Stomach (tissue), 8 donors: ENCODE measurements at regions not wholly inside any gene's neighbourhood (a gene's known extent, or its start where the extent isn't known, plus 50 kb on each side); places are given as distances from the start of the nearest gene placed in this dataset.

Experiments used
- DNase-seq, 2 donors: peaks; one replicate each; pipeline versions ENCODE4 v3.0.0 to v3.0.0-alpha.2; 2013 to 2019
- H3K27ac ChIP-seq, 5 donors: fragments of 200-600 bp in 4 of 5; sonication (generic) in 4 of 5; one replicate each; pipeline ENCODE4 v1.5.1; 2013 to 2019; ENCODE audit warnings: mild to moderate bottlenecking in 1 of 5, moderate library complexity in 1 of 5
- H3K27me3 ChIP-seq, 3 donors: fragments of 200-600 bp; sonication (generic); one replicate each; pipeline ENCODE4 v1.5.1; 2017 to 2019; ENCODE audit warnings: mixed run types in 1 of 3
- H3K36me3 ChIP-seq, 4 donors: fragments of 200-600 bp; sonication (generic); 1 replicate in 3 of 4; 2 replicates in 1 of 4; pipeline ENCODE4 v1.5.1; 2016 to 2019
- H3K4me1 ChIP-seq, 4 donors: fragments of 200-600 bp; sonication (generic); one replicate each; pipeline ENCODE4 v1.5.1; 2016 to 2019
- H3K4me3 ChIP-seq, 4 donors: fragments of 200-600 bp; sonication (generic) in 3 of 4; one replicate each; pipeline ENCODE4 v1.5.1; 2016 to 2019; ENCODE audit warnings: mild to moderate bottlenecking in 1 of 4
- H3K9me3 ChIP-seq, 4 donors: fragments of 200-600 bp; sonication (generic); one replicate each; pipeline ENCODE4 v1.5.1; 2016 to 2019
- CTCF ChIP-seq, 7 experiments: fragments of 450-650 bp in 4 of 7; fragments of 200-600 bp in 3 of 7; sonication (generic) in 3 of 7; IDR thresholded peaks; one replicate each; pipeline ENCODE4 v1.5.1; 2016 to 2019; ENCODE audit warnings: antibody characterized with exemption in 7 of 7, control low read depth in 2 of 7, mild to moderate bottlenecking in 1 of 7
- EP300 ChIP-seq: sonication (generic); formaldehyde crosslinking; IDR thresholded peaks from one replicate; pipeline ENCODE4 v1.6.1; 2017; ENCODE audit warnings: antibody characterized with exemption
- POLR2A ChIP-seq, 4 donors: fragments of 450-650 bp; IDR thresholded peaks; one replicate each; pipeline ENCODE4 v1.6.1; 2016; ENCODE audit warnings: antibody characterized with exemption in 4 of 4, control low read depth in 2 of 4, mild to moderate bottlenecking in 1 of 4, moderate library complexity in 1 of 4
- POLR2AphosphoS5 ChIP-seq, 3 donors: sonication (generic); formaldehyde crosslinking; IDR thresholded peaks; one replicate each; pipeline ENCODE4 v1.6.1; 2016; ENCODE audit warnings: antibody characterized with exemption in 3 of 3
- WGBS, 5 donors: extraction: QIAGEN DNeasy Blood & Tissue Kit in 3 of 5; methylation state at CpG; one replicate each; pipeline versions ENCODE4 v1.1.5 to v1.1.7; 2013 to 2018; 5-methylcytosine and 5-hydroxymethylcytosine counted together
- intact Hi-C: fragments of 100-400 bp; cut with DNase I; formaldehyde crosslinking; loops from one replicate; pipeline ENCODE4 v1.15.1; 2023; ENCODE audit warnings: low total_unique reads
- donor health status: healthy with polysubstance abuse.
- donor health status: Bipolar disorder and iron deficiency.
- donor health status: healthy.

- Histone ChIP-seq H3K9me3 (no peaks in the 10 kb centered on the region), H3K36me3 (no peaks in the 10 kb centered on the region), H3K4me3 (no peak overlapping the region), H3K4me1 (peaks cover 0 to 19% (median 11%) of the 10 kb centered on the region in 4 donors), H3K27me3 (no peaks in the 10 kb centered on the region), H3K27ac (no peak overlapping the region)
- intact Hi-C loops, result no loop called here
- no peak for TF ChIP-seq CTCF (IDR thresholded peaks at IDR 0.05)
- no peak for TF ChIP-seq POLR2A (IDR thresholded peaks at IDR 0.05)
- no peak for TF ChIP-seq EP300
- no peak for TF ChIP-seq POLR2AphosphoS5 (IDR thresholded peaks at IDR 0.05)
- DNase-seq, result no peak
- 81 to 91% (median 88%) methylated on average over 4 of the region's 4 CpGs for WGBS, 5 donors
Observed at GRCh38 chr2:144936442-144936841, 416.5 kb upstream of the ZEB2 start.

GRCh38 chr2:144935736-144936135, 415.8 kb upstream of the ZEB2 start:
- no peaks in the 10 kb centered on the region for H3K27me3 ChIP-seq
- H3K4me3 ChIP-seq, result no peak overlapping the region
- H3K27ac ChIP-seq, result no peak overlapping the region
- intact Hi-C loops, result no loop called here
- TF ChIP-seq POLR2AphosphoS5 (IDR thresholded peaks at IDR 0.05) (no peak), CTCF (IDR thresholded peaks at IDR 0.05) (no peak), EP300 (no peak), POLR2A (IDR thresholded peaks at IDR 0.05) (no peak)
- H3K4me1 ChIP-seq, result peaks cover 0 to 19% (median 11%) of the 10 kb centered on the region in 4 donors
- H3K9me3 ChIP-seq, result no peaks in the 10 kb centered on the region
- H3K36me3 ChIP-seq, result no peaks in the 10 kb centered on the region
- 54 to 83% (median 80%) methylated on average over 2 of the region's 2 CpGs for WGBS, 5 donors
- no peak for DNase-seq

- Histone ChIP-seq H3K4me1 (peaks cover 0 to 19% (median 11%) of the 10 kb centered on the region in 4 donors), H3K4me3 (no peak overlapping the region), H3K36me3 (no peaks in the 10 kb centered on the region), H3K27ac (no peak overlapping the region), H3K27me3 (no peaks in the 10 kb centered on the region), H3K9me3 (no peaks in the 10 kb centered on the region)
- intact Hi-C loops, result no loop called here
- no peak for TF ChIP-seq CTCF (IDR thresholded peaks at IDR 0.05)
- no peak for TF ChIP-seq POLR2AphosphoS5 (IDR thresholded peaks at IDR 0.05)
- no peak for TF ChIP-seq POLR2A (IDR thresholded peaks at IDR 0.05)
- TF ChIP-seq EP300, result no peak
- 82 to 89% (median 88%) methylated on average over 5 of the region's 5 CpGs for whole genome bisulfite sequencing, 5 donors
- no peak for DNase-seq
Observed at GRCh38 chr2:144935191-144935590, 415.3 kb upstream of the ZEB2 start.

- H3K4me1 ChIP-seq, result no peaks in the 10 kb centered on the region
- TF ChIP-seq CTCF (IDR thresholded peaks at IDR 0.05), result no peak
- TF ChIP-seq EP300, result no peak
- TF ChIP-seq POLR2A (IDR thresholded peaks at IDR 0.05), result no peak
- TF ChIP-seq POLR2AphosphoS5 (IDR thresholded peaks at IDR 0.05), result no peak
- intact Hi-C loops, result no loop called here
- H3K27ac ChIP-seq, result no peak overlapping the region
- DNase-seq, result no peak
- H3K36me3 ChIP-seq, result no peaks in the 10 kb centered on the region
- no peaks in the 10 kb centered on the region for H3K27me3 ChIP-seq
- peaks cover 0 to 14% (median 3%) of the 10 kb centered on the region in 4 donors for H3K9me3 ChIP-seq
- no peak overlapping the region for H3K4me3 ChIP-seq
Observed at GRCh38 chr2:144931960-144932359, 412.0 kb upstream of the ZEB2 start.
